Fibroblast of lung (primary cell): ENCODE measurements at regions not wholly inside any gene's neighbourhood (a gene's known extent, or its start where the extent isn't known, plus 50 kb on each side); places are given as distances from the start of the nearest gene placed in this dataset.

ENCODE experiments used
- DNase-seq, 2 donors: peaks; one replicate each; pipeline versions ENCODE4 v3.0.0 to v3.0.0-alpha.2; 2010; ENCODE audit warnings: low read depth in 2 of 2
- H2AFZ ChIP-seq: 2 replicates; pipeline ENCODE4 v1.5.1; 2012; ENCODE audit warnings: low read length, control low read depth, inconsistent platforms
- H3K27ac ChIP-seq: 2 replicates; pipeline ENCODE4 v1.5.1; 2011; ENCODE audit warnings: low read length, control low read depth; ENCODE audit not compliant: insufficient read depth
- H3K27me3 ChIP-seq: 2 replicates; pipeline ENCODE4 v1.5.1; 2011; ENCODE audit warnings: mild to moderate bottlenecking, low read length; ENCODE audit not compliant: control insufficient read depth, insufficient read depth
- H3K36me3 ChIP-seq: 2 replicates; pipeline ENCODE4 v1.5.1; 2011; ENCODE audit warnings: low read length; ENCODE audit not compliant: control insufficient read depth, insufficient read depth
- H3K4me1 ChIP-seq: 2 replicates; pipeline ENCODE4 v1.5.1; 2011; ENCODE audit warnings: low read length; ENCODE audit not compliant: control insufficient read depth, insufficient read depth; ENCODE audit errors: extremely low read depth
- H3K4me2 ChIP-seq: 2 replicates; pipeline ENCODE4 v1.5.1; 2011; ENCODE audit warnings: low read length, control low read depth; ENCODE audit not compliant: insufficient read depth; ENCODE audit errors: extremely low read depth
- H3K4me3 ChIP-seq, 4 experiments: fragments of 200-600 bp in 1 of 4; sonication (generic) in 1 of 4; replicated peaks in 1 of 4; 2 replicates each; pipeline ENCODE4 v1.5.1; 2011 to 2016; ENCODE audit warnings: low read length in 4 of 4, low read depth in 3 of 4, mild to moderate bottlenecking in 3 of 4, control low read depth in 2 of 4, inconsistent platforms in 1 of 4, mixed read lengths in 1 of 4; ENCODE audit not compliant: insufficient read depth in 1 of 4; ENCODE audit errors: control extremely low read depth in 1 of 4
- H3K79me2 ChIP-seq: 2 replicates; pipeline ENCODE4 v1.5.1; 2012; ENCODE audit warnings: mild to moderate bottlenecking, low read length, inconsistent platforms; ENCODE audit not compliant: control insufficient read depth, insufficient read depth
- H3K9ac ChIP-seq: 2 replicates; pipeline ENCODE4 v1.5.1; 2011; ENCODE audit warnings: mild to moderate bottlenecking, low read length, control low read depth; ENCODE audit not compliant: insufficient read depth
- H3K9me3 ChIP-seq: 2 replicates; pipeline ENCODE4 v1.5.1; 2012; ENCODE audit warnings: low read depth, low read length; ENCODE audit not compliant: control insufficient read depth, insufficient read depth
- H4K20me1 ChIP-seq: 2 replicates; pipeline ENCODE4 v1.5.1; 2011; ENCODE audit warnings: low read length; ENCODE audit not compliant: control insufficient read depth, insufficient read depth; ENCODE audit errors: extremely low read depth
- CTCF ChIP-seq, 2 donors: IDR thresholded peaks in 1 of 2; conservative IDR thresholded peaks in 1 of 2; 1 replicate in 1 of 2; 2 replicates in 1 of 2; pipeline ENCODE4 v1.5.1; 2011 to 2012; ENCODE audit warnings: low read length in 2 of 2, control low read depth in 1 of 2, inconsistent platforms in 1 of 2, low read depth in 1 of 2, mild to moderate bottlenecking in 1 of 2
- EZH2 ChIP-seq: IDR thresholded peaks from 2 replicates; pipeline ENCODE4 v1.5.1; 2012; ENCODE audit warnings: low read length, control low read depth, mild to moderate bottlenecking; ENCODE audit errors: missing control alignments

GRCh38 chr2:192749611-192750200 lies 555.0 kb upstream of the TMEFF2 start:
- peak in 1 of 2 donors; percentile 0 for DNase-seq
- Histone ChIP-seq H3K36me3 (no peaks in the 10 kb centered on the region), H3K27ac (no peak overlapping the region), H3K4me3 (no peak overlapping the region), H3K79me2 (no peaks in the 10 kb centered on the region), H4K20me1 (no peaks in the 10 kb centered on the region), H3K4me2 (no peak overlapping the region), H3K4me1 (no peaks in the 10 kb centered on the region), H2AFZ (no peak overlapping the region), H3K27me3 (no peaks in the 10 kb centered on the region), H3K9me3 (no peaks in the 10 kb centered on the region), H3K9ac (no peak overlapping the region)
- TF ChIP-seq CTCF (conservative IDR thresholded peaks at IDR 0.05 in 1 of 2, IDR thresholded peaks at IDR 0.05 in 1 of 2; ENCODE audit: low read depth in 1 of 2, low read length in 2 of 2) (no peak), EZH2 (no peak)

GRCh38 chr2:192741889-192742288 lies 547.2 kb upstream of the TMEFF2 start:
- H3K79me2 ChIP-seq: no peaks in the 10 kb centered on the region
- H3K4me2 ChIP-seq: no peak overlapping the region
- H2AFZ ChIP-seq: no peak overlapping the region
- DNase-seq: no peak
- TF ChIP-seq EZH2 (no peak), CTCF (conservative IDR thresholded peaks at IDR 0.05 in 1 of 2, IDR thresholded peaks at IDR 0.05 in 1 of 2; ENCODE audit: low read depth in 1 of 2, low read length in 2 of 2) (no peak)
- no peaks in the 10 kb centered on the region for H3K9me3 ChIP-seq
- H3K4me3 ChIP-seq: no peak overlapping the region
- H3K36me3 ChIP-seq: no peaks in the 10 kb centered on the region
- H3K9ac ChIP-seq: no peak overlapping the region
- no peaks in the 10 kb centered on the region for H3K27me3 ChIP-seq
- H3K27ac ChIP-seq: no peak overlapping the region
- H3K4me1 ChIP-seq: no peaks in the 10 kb centered on the region
- no peaks in the 10 kb centered on the region for H4K20me1 ChIP-seq

GRCh38 chr2:192735447-192735846 lies 540.7 kb upstream of the TMEFF2 start:
- Histone ChIP-seq H3K9me3 (no peaks in the 10 kb centered on the region), H3K27ac (no peak overlapping the region), H3K79me2 (no peaks in the 10 kb centered on the region), H3K9ac (no peak overlapping the region), H3K27me3 (no peaks in the 10 kb centered on the region), H2AFZ (no peak overlapping the region), H4K20me1 (no peaks in the 10 kb centered on the region), H3K4me1 (no peaks in the 10 kb centered on the region), H3K4me2 (no peak overlapping the region), H3K36me3 (no peaks in the 10 kb centered on the region), H3K4me3 (no peak overlapping the region)
- TF ChIP-seq EZH2 (no peak), CTCF (conservative IDR thresholded peaks at IDR 0.05 in 1 of 2, IDR thresholded peaks at IDR 0.05 in 1 of 2; ENCODE audit: low read depth in 1 of 2, low read length in 2 of 2) (no peak)
- DNase-seq: no peak
